Renal cortical epithelial cell (primary cell): ENCODE measurements at regions not wholly inside any gene's neighbourhood (a gene's known extent, or its start where the extent isn't known, plus 50 kb on each side); places are given as distances from the start of the nearest gene placed in this dataset.
"Not testable (repeated sequence)": the region's sequence is repeated elsewhere in the genome, so short reads cannot be mapped to it uniquely, and the experiment has no call there.

Experiments
- DNase-seq: peaks from one replicate; pipeline ENCODE4 v3.0.0-alpha.2; 2011; ENCODE audit warnings: low read depth

DNA sequence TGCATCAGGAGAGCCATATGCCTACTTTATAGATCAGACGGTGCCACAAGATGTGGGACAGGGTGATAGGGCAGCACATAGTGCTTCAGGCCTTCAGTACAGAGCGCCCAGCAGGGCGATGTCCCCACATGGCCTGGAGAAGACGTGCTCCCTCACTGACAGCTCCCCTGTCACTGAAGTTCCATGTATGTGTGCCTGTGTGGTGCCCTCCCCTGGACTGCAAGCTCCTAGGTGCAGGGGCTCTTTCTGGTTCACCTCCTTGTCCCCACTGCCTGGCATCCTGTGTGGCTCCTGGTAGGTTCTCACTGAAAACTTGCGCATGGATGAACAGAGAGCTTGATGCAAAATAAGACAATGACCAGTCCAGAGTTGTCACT lies 233.1 kb downstream of the GADD45G start:
- DNase-seq, result no peak

DNA sequence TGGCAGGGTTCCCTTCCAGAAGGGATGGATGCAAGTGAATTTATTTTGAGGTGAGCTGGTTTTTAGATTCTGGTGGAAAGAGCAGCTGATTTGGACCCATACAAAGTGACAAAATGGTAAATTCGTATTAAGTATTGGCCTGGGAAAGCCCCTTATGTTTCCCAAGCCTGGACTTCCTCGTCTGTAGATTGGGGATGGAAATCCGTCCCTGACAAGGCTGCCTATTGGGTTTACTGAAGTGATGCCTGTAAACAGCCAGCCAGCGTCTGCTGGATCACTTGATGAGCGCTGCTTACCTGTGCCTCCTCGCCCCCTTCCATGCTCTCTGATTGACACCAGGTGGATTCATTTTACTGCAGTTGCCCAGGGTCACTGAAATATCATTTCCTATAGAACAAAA lies 233.8 kb downstream of the GADD45G start:
- DNase-seq, result no peak

GRCh38 chr9:89839449-89839848 lies 234.6 kb downstream of the GADD45G start:
- DNase-seq, result no peak

DNA sequence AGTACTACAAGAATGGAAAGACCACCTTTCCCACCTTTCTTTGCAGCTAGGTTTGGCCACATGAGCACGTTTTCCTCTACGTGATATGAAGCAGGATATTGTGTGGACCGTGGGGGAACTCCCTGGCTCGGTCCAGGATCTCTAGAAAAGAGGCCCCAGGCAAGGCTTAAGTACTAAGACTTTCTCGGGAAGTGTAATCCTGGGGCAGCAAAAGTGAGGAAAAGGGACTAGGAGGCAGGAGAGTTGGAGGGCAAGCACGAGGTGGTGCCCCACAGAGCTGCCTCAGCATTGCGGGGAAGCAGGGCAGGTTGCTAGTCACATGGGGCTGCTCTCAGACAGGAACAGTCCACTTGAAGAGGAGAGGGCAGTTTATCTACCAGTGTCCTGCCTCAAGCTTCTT lies 235.1 kb downstream of the GADD45G start:
- DNase-seq, result no peak

DNA sequence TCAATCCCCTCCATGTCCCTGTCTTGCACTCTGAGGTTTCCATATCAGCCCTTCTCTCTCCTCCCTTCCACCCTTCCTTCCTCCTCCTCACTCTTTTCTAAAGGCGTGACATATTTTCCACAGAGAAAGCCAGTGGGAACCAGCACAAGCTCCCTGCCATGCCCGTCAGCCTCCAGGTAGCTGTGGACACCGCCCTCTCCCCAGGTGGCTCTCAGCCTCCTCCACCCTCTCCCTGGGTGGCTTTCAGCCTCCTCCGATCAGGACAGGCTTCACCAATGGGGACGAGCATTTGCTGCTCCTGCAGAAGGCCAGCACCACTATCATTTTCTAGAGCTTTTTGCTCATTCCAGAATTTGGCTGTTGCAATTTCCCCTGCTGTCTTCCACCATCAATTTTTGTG lies 236.6 kb downstream of the GADD45G start:
- DNase-seq, result no peak

DNA sequence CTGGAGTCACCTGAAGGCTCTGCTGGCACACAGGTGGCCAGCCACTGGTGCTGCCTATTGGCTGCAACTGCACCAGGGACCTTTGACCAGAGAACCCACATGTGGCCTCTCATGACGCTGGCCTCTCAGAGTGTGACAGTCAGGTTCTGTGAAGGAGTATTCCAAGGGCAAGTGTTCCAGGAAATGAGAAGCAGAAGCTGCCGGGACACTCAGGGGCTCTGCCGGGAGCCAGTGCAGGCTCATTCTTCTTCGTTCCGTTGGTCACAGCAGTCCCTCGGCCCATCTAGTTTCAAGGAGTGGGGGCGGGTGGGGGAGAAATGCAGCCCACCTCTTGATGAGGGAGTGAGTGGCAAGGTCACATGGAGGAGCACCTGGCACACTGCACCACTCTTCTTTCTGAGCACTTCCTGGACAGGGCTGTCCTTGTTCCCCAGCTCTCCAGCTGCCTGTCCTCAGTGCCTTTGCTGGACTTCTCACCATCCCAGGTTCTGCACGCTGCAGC lies 237.5 kb downstream of the GADD45G start:
- no peak for DNase-seq

DNA sequence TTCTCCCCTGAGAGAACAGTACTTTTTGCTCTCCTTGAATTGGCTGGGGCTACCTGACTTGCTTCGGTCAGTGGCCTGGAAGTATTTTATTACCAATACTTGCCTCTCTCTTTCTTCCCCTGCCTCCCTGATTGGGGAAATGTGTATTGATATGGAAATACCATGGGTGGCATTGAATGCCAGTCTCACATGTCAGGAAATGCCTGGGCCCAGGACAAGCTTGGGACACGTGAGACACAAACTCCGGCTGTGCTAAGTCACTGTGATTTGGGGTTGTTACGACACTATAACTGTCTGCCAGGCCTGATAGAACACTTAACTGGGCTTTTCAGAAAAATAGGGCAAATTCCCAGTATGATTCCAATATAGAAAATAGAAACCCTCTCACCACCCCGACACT lies 238.3 kb downstream of the GADD45G start:
- DNase-seq, result no peak

GRCh38 chr9:89843591-89843990 lies 238.8 kb downstream of the GADD45G start:
- DNase-seq, result no peak

DNA sequence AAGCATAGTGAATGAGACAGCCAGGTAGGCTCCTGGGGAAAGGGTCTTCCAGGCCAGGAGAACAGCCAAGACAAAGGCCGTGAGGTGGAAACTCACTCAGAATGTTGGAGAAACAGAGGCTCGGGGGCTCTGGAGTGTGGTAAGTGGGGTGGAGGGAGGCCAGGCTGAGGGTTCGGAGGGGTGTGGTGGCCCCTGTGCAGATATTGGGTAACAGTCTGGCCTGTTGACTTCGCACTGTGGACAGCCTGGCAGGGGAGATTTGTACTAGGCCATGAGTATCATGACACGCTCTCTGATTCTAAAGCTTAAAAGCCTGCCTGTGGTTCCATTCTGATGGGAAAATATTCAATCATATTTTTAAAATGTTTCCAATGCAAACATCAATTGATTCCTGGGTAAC lies 239.3 kb downstream of the GADD45G start:
- no peak for DNase-seq

DNA sequence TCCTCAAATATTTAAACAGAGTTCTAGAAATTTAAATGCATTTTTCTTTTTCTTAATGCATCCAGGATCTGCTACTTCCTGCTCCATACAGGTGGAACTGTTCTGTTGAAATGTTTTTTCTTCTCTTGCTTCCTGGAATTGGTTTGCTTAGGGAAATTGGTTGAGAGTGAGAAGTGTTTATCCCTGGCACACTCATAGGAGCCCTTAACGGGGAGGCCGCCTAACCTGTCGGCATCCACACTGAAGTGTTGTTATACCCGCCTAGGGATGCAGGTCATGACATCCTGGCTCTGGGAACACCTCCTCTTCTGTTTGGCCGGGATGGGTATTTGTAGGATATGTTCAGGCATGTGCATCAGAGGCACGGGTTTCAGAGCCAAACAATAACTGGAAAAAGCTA lies 239.7 kb downstream of the GADD45G start:
- DNase-seq, result no peak

GRCh38 chr9:89845321-89845720 lies 240.5 kb downstream of the GADD45G start:
- DNase-seq, result no peak

DNA sequence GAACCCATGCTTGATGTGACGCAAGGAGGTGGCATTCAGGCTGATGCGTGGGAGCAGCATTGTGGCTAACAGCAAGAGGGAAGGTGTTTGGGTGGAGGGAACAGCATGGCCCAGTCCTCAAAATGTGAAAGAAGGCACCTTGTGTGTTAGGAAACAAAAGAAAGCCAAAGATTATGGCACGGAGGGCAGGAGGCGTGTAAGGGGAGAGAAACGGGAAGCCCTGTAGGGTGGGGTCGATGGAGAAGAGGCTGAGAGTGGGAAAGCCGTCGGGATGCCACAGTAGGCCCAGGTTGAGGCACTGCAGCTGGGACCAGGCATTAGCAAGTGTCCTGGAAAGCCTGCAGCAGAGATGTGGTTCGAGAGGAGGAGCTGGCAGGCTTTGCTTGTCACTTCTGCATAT lies 241.1 kb downstream of the GADD45G start:
- DNase-seq, result no peak

- DNase-seq, result no peak
Measured at GRCh38 chr9:89848060-89849040, 243.5 kb downstream of the GADD45G start.

DNA sequence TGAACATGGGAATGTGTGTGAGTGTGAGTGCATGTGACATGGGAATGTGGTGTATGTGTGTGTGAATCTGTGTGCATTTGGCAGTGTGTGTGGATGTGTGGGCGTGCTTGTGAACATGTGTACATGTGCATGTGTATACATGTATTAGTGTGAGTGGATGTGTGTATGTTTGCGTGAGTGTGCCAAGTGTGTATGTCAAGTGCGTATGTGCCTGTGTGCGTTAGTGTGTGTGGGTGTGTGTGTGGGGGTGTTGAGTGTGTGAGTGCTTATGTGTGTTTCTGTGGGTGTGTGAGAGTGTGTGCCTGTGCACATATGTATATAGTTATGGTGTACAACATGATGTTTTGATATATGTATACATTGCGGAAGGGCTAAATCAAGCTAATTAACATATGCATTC lies 244.3 kb downstream of the GADD45G start:
- no peak for DNase-seq

- DNase-seq, result no peak
Measured at GRCh38 chr9:89850153-89850552, 245.3 kb downstream of the GADD45G start.

- DNase-seq, result no peak
Measured at GRCh38 chr9:89850631-89851325, 246.0 kb downstream of the GADD45G start.

GRCh38 chr9:89853161-89853560 lies 248.3 kb downstream of the GADD45G start:
- DNase-seq, result no peak

GRCh38 chr9:89853931-89854330 lies 249.1 kb downstream of the GADD45G start:
- DNase-seq, result no peak

GRCh38 chr9:89854715-89855475 lies 250.1 kb downstream of the GADD45G start:
- no peak for DNase-seq

GRCh38 chr9:89856296-89856695 lies 251.5 kb downstream of the GADD45G start:
- DNase-seq, result not testable (repeated sequence)

- not testable (repeated sequence) for DNase-seq
Measured at GRCh38 chr9:89856950-89857349, 252.1 kb downstream of the GADD45G start.

- DNase-seq, result not testable (repeated sequence)
Measured at GRCh38 chr9:89859842-89860241, 255.0 kb downstream of the GADD45G start.
